IMR-90 (cell line): ENCODE measurements at regions not wholly inside any gene's neighbourhood (a gene's known extent, or its start where the extent isn't known, plus 50 kb on each side); places are given as distances from the start of the nearest gene placed in this dataset.

Experiments
- ATAC-seq: fragments of 200-7000 bp; cut with Tn5 transposase; 2 replicates; pipeline ENCODE4 v1.9.1; 2020; ENCODE audit warnings: low read depth, mild to moderate bottlenecking, moderate library complexity
- BruUV-seq: library from RNA; stranded (reverse); fragments of 400-500 nt; replicated peaks from 2 replicates; lab custom pipeline; 2021; lab: Mats Ljungman, UMichigan
- CTCF ChIA-PET: fragments of 300-600 bp; formaldehyde crosslinking; extraction: SDS; loops from one replicate; lab custom pipeline; 2021; ENCODE audit warnings: antibody characterized with exemption; lab: Yijun Ruan, JAX
- POLR2A ChIA-PET: fragments of 300-600 bp; sonication (Branson Sonifier 250); formaldehyde crosslinking; loops from one replicate; lab custom pipeline; 2022; ENCODE audit warnings: antibody characterized with exemption; ENCODE audit not compliant: unreplicated experiment; lab: Charles Lee
- DNase-seq: peaks from one replicate; pipeline ENCODE4 v3.0.0; 2013
- H2AFZ ChIP-seq: replicated peaks from 2 replicates; pipeline ENCODE3; 2013; ENCODE audit warnings: low read length, mild to moderate bottlenecking; ENCODE audit not compliant: poor library complexity
- H2AK5ac ChIP-seq: 2 replicates; pipeline ENCODE4 v1.6.1; 2013; ENCODE audit warnings: low read depth, low read length, inconsistent platforms
- H2AK9ac ChIP-seq: replicated peaks from 2 replicates; pipeline ENCODE3; 2013; ENCODE audit warnings: mild to moderate bottlenecking, low read depth, low read length, moderate library complexity; ENCODE audit not compliant: poor library complexity
- H2BK120ac ChIP-seq: 2 replicates; pipeline ENCODE4 v1.6.1; 2013; ENCODE audit warnings: low read depth, low read length, inconsistent platforms
- H2BK15ac ChIP-seq: 3 replicates; pipeline ENCODE4 v1.6.1; 2013; ENCODE audit warnings: low read depth, low read length, inconsistent platforms
- H2BK20ac ChIP-seq: 2 replicates; pipeline ENCODE4 v1.6.1; 2013; ENCODE audit warnings: low read depth, mild to moderate bottlenecking, inconsistent platforms, low read length, moderate library complexity
- H2BK5ac ChIP-seq: 2 replicates; pipeline ENCODE4 v1.6.1; 2013; ENCODE audit warnings: mild to moderate bottlenecking, low read depth, low read length, inconsistent platforms; ENCODE audit not compliant: poor library complexity, severe bottlenecking
- H3K14ac ChIP-seq: replicated peaks from 2 replicates; pipeline ENCODE4 v1.6.1; 2013; ENCODE audit warnings: low read depth, low read length, inconsistent platforms
- H3K18ac ChIP-seq: 2 replicates; pipeline ENCODE4 v1.6.1; 2013; ENCODE audit warnings: low read depth, low read length, control low read depth
- H3K23ac ChIP-seq: 2 replicates; pipeline ENCODE4 v1.6.1; 2013; ENCODE audit warnings: low read depth, low read length, inconsistent platforms
- H3K27ac ChIP-seq: 2 replicates; pipeline ENCODE4 v1.5.1; 2013; ENCODE audit warnings: mild to moderate bottlenecking, control low read depth, low read length; ENCODE audit not compliant: insufficient read depth
- H3K27me3 ChIP-seq: 2 replicates; pipeline ENCODE4 v1.6.1; 2013; ENCODE audit warnings: low read length; ENCODE audit not compliant: control insufficient read depth, insufficient read depth
- H3K36me3 ChIP-seq: 2 replicates; pipeline ENCODE4 v1.6.1; 2013; ENCODE audit warnings: low read length, mixed read lengths; ENCODE audit not compliant: control insufficient read depth, insufficient read depth
- H3K4ac ChIP-seq: 2 replicates; pipeline ENCODE4 v1.6.1; 2013; ENCODE audit warnings: low read depth, low read length, inconsistent platforms
- H3K4me1 ChIP-seq: 2 replicates; pipeline ENCODE4 v1.6.1; 2013; ENCODE audit warnings: low read length, mixed read lengths; ENCODE audit not compliant: control insufficient read depth, insufficient read depth
- H3K4me2 ChIP-seq: 2 replicates; pipeline ENCODE4 v1.6.1; 2013; ENCODE audit warnings: low read depth, mild to moderate bottlenecking, control low read depth, low read length, moderate library complexity
- H3K4me3 ChIP-seq: 2 replicates; pipeline ENCODE4 v1.5.1; 2013; ENCODE audit warnings: low read depth, mild to moderate bottlenecking, control low read depth, low read length, moderate library complexity; ENCODE audit not compliant: insufficient read depth
- H3K56ac ChIP-seq: 2 replicates; pipeline ENCODE4 v1.6.1; 2013; ENCODE audit warnings: low read length, inconsistent platforms; ENCODE audit not compliant: insufficient read depth; ENCODE audit errors: extremely low read depth
- H3K79me1 ChIP-seq, 2 experiments: 2 replicates each; pipeline ENCODE4 v1.6.1; 2013; ENCODE audit warnings: low read length in 2 of 2, inconsistent platforms in 1 of 2, low read depth in 1 of 2
- H3K9ac ChIP-seq: 2 replicates; pipeline ENCODE4 v1.6.1; 2013; ENCODE audit warnings: low read depth, low read length, control low read depth
- H3K9me1 ChIP-seq: 2 replicates; pipeline ENCODE4 v1.6.1; 2013; ENCODE audit warnings: low read length, inconsistent platforms; ENCODE audit not compliant: insufficient read depth
- H3K9me3 ChIP-seq: 2 replicates; pipeline ENCODE4 v1.6.1; 2013; ENCODE audit warnings: low read length; ENCODE audit not compliant: control insufficient read depth, insufficient read depth
- H4K20me1 ChIP-seq: 2 replicates; pipeline ENCODE4 v1.6.1; 2013; ENCODE audit warnings: low read length, inconsistent platforms; ENCODE audit not compliant: insufficient read depth
- H4K5ac ChIP-seq: 2 replicates; pipeline ENCODE4 v1.6.1; 2013; ENCODE audit warnings: mild to moderate bottlenecking, low read depth, low read length, control low read depth
- H4K8ac ChIP-seq, 2 experiments: 2 replicates each; pipeline ENCODE4 v1.6.1; 2013; ENCODE audit warnings: low read depth in 2 of 2, low read length in 2 of 2, control low read depth in 1 of 2, inconsistent platforms in 1 of 2
- H4K91ac ChIP-seq: 2 replicates; pipeline ENCODE4 v1.6.1; 2013; ENCODE audit warnings: low read depth, low read length, inconsistent platforms; ENCODE audit not compliant: insufficient read depth
- BHLHE40 ChIP-seq: fragments of 150-350 bp; IDR thresholded peaks from 2 replicates; pipeline ENCODE4 v1.6.1; 2016; ENCODE audit warnings: mild to moderate bottlenecking, low read depth, low read length
- CEBPB ChIP-seq: IDR thresholded peaks from 2 replicates; pipeline ENCODE4 v1.6.1; 2012; ENCODE audit warnings: low read depth, low read length, improper control_type of control experiment
- MAFK ChIP-seq: IDR thresholded peaks from 2 replicates; pipeline ENCODE4 v1.6.1; 2012; ENCODE audit warnings: low read depth, low read length, improper control_type of control experiment
- MAZ ChIP-seq: IDR thresholded peaks from 2 replicates; pipeline ENCODE4 v1.6.1; 2012; ENCODE audit warnings: low read depth, mild to moderate bottlenecking, low read length, improper control_type of control experiment, moderate library complexity, borderline replicate concordance
- MXI1 ChIP-seq: IDR thresholded peaks from 2 replicates; pipeline ENCODE4 v1.6.1; 2012; ENCODE audit warnings: low read depth, mild to moderate bottlenecking, low read length, moderate library complexity, borderline replicate concordance
- RAD21 ChIP-seq: IDR thresholded peaks from 2 replicates; pipeline ENCODE4 v1.6.1; 2012; ENCODE audit warnings: low read length, improper control_type of control experiment
- RCOR1 ChIP-seq: IDR thresholded peaks from 2 replicates; pipeline ENCODE4 v1.6.1; 2012; ENCODE audit warnings: mild to moderate bottlenecking, low read length, improper control_type of control experiment; ENCODE audit not compliant: insufficient replicate concordance
- RFX5 ChIP-seq: IDR thresholded peaks from 2 replicates; pipeline ENCODE4 v1.8.0; 2012; ENCODE audit warnings: low read depth, mild to moderate bottlenecking, low read length, moderate library complexity
- WGBS, 2 experiments: methylation state at CpG; one replicate each; pipeline versions ENCODE4 v1.1.5 to v1.1.7; 2013; ENCODE audit warnings: missing lambda C conversion rate in 2 of 2; ENCODE audit not compliant: insufficient read length in 1 of 2; ENCODE audit errors: extremely low coverage in 2 of 2; 5-methylcytosine and 5-hydroxymethylcytosine counted together
- dilution Hi-C: fragments of 300-500 bp; cut with HindIII; formaldehyde crosslinking; loops from one replicate; pipeline ENCODE4 v1.14.3; 2018; ENCODE audit warnings: low sequenced_read_pairs; ENCODE audit not compliant: unreplicated experiment
- in situ Hi-C: fragments of 300-500 bp; cut with MboI; formaldehyde crosslinking; loops from 3 replicates; pipeline ENCODE4 v1.14.3; 2019; ENCODE audit warnings: low sequenced_read_pairs, inconsistent platforms, mixed read lengths
- intact Hi-C: fragments of 100-400 bp; cut with micrococcal nuclease; formaldehyde crosslinking; loops from 2 replicates; pipeline ENCODE4 v1.10.0; 2022
- TF ChIP-seq, protein P1 (sequence below): conservative IDR thresholded peaks from 2 replicates; pipeline ENCODE4 v1.5.1; 2012; ENCODE audit warnings: mild to moderate bottlenecking, low read depth, low read length, improper control_type of control experiment
- TF ChIP-seq, protein P2 (sequence below): fragments of 150-350 bp; IDR thresholded peaks from 2 replicates; pipeline ENCODE4 v1.6.1; 2017; ENCODE audit warnings: mild to moderate bottlenecking, antibody characterized with exemption, low read length, low read depth

DNA sequence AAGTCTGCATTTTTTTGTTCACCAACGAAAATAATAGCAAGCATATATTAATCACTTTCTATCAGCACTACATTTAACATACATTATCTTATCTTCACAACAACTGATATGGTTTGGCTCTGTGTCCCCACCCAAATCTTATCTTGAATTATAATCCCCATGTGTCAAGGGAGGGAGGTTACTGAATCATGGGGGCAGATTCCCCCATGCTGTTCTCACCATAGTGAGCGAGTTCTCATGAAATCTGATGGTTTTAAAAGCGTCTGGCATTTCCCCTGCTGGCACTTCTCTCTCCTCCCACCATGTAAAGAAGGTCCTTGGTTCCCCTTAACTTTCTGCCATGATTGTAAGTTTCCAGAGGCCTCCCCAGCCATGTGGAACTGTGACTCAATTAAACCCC is 235.7 kb upstream of the RXFP2 start:
- Histone ChIP-seq H3K27me3 (no peaks in the 10 kb centered on the region), H4K20me1 (no peaks in the 10 kb centered on the region), H2BK120ac (no peak overlapping the region), H2BK15ac (no peak overlapping the region), H3K18ac (no peak overlapping the region), H3K36me3 (no peaks in the 10 kb centered on the region), H4K5ac (no peak overlapping the region), H4K8ac (no peak overlapping the region), H2BK20ac (no peak overlapping the region), H3K9me3 (no peaks in the 10 kb centered on the region), H2BK5ac (no peak overlapping the region), H3K9ac (no peak overlapping the region), H3K4me1 (no peaks in the 10 kb centered on the region), H2AK5ac (no peak overlapping the region), H3K79me1 (no peaks in the 10 kb centered on the region), H3K4ac (no peak overlapping the region), H3K56ac (no peak overlapping the region), H2AK9ac (no peak overlapping the region), H4K91ac (no peak overlapping the region), H3K4me3 (no peak overlapping the region), H3K4me2 (no peak overlapping the region), H2AFZ (no peak overlapping the region), H3K27ac (no peak overlapping the region), H3K23ac (no peak overlapping the region), H3K9me1 (no peaks in the 10 kb centered on the region), H3K14ac (no peak overlapping the region)
- WGBS, 2 experiments: no CpG with 5 or more reads among the region's 3 CpGs
- BruUV-seq: no TSS peak
- DNase-seq: no peak
- dilution Hi-C loops (no loop called here), intact Hi-C loops (no loop called here), in situ Hi-C loops (no loop called here)
- TF ChIP-seq MAZ: no peak
- TF ChIP-seq, protein P1, sequence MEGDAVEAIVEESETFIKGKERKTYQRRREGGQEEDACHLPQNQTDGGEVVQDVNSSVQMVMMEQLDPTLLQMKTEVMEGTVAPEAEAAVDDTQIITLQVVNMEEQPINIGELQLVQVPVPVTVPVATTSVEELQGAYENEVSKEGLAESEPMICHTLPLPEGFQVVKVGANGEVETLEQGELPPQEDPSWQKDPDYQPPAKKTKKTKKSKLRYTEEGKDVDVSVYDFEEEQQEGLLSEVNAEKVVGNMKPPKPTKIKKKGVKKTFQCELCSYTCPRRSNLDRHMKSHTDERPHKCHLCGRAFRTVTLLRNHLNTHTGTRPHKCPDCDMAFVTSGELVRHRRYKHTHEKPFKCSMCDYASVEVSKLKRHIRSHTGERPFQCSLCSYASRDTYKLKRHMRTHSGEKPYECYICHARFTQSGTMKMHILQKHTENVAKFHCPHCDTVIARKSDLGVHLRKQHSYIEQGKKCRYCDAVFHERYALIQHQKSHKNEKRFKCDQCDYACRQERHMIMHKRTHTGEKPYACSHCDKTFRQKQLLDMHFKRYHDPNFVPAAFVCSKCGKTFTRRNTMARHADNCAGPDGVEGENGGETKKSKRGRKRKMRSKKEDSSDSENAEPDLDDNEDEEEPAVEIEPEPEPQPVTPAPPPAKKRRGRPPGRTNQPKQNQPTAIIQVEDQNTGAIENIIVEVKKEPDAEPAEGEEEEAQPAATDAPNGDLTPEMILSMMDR: no peak
- TF ChIP-seq CEBPB: no peak
- no peak for TF ChIP-seq MXI1
- no peak for TF ChIP-seq RAD21
- no peak for TF ChIP-seq BHLHE40
- no peak for TF ChIP-seq RCOR1
- TF ChIP-seq, protein P2, sequence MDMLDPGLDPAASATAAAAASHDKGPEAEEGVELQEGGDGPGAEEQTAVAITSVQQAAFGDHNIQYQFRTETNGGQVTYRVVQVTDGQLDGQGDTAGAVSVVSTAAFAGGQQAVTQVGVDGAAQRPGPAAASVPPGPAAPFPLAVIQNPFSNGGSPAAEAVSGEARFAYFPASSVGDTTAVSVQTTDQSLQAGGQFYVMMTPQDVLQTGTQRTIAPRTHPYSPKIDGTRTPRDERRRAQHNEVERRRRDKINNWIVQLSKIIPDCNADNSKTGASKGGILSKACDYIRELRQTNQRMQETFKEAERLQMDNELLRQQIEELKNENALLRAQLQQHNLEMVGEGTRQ: no peak
- no peak for TF ChIP-seq MAFK
- no peak for TF ChIP-seq RFX5
- ChIA-PET POLR2A (no interaction called here), CTCF (no interaction called here)
- no peak for ATAC-seq
